A549 (cell line): ENCODE measurements at regions not wholly inside any gene's neighbourhood (a gene's known extent, or its start where the extent isn't known, plus 50 kb on each side); places are given as distances from the start of the nearest gene placed in this dataset.

Experiments
- ATAC-seq, 2 experiments: fragments of 200-7000 bp in 1 of 2; fragments of >200 bp in 1 of 2; cut with Nextera tagmentation in 1 of 2; cut with Tn5 transposase in 1 of 2; 3 replicates each; pipeline versions ENCODE4 v1.8.0 to v1.9.1; 2018 to 2020; ENCODE audit warnings: mild to moderate bottlenecking in 1 of 2, moderate library complexity in 1 of 2
- CTCF ChIA-PET: fragments of 300-600 bp; sonication (Branson Sonifier 250); formaldehyde crosslinking; extraction: SDS; loops from one replicate; lab custom pipeline; 2021; ENCODE audit warnings: antibody characterized with exemption, inconsistent platforms; lab: Yijun Ruan, JAX
- POLR2A ChIA-PET: fragments of 350-600 bp; formaldehyde crosslinking; extraction: SDS; loops from one replicate; lab custom pipeline; 2021; ENCODE audit warnings: antibody characterized with exemption, inconsistent platforms; lab: Yijun Ruan, JAX
- DNase-seq, 2 experiments: peaks; one replicate each; pipeline versions ENCODE4 v3.0.0 to v3.0.0-alpha.2; 2011 to 2016; ENCODE audit warnings: low read depth in 1 of 2, low spot score in 1 of 2
- FAIRE-seq: peaks from 2 replicates; lab custom pipeline; 2011; peaks lifted over from hg19 to GRCh38; lab: Jason Lieb, UNC
- H3K27ac ChIP-seq, 2 experiments: fragments of >200 bp; sonication (Bioruptor Twin); formaldehyde crosslinking; 3 replicates each; pipeline ENCODE4 v1.5.1; 2016 to 2017
- H3K4me1 ChIP-seq: fragments of >200 bp; sonication (Bioruptor Twin); formaldehyde crosslinking; 3 replicates; pipeline ENCODE4 v1.6.1; 2016
- H3K4me2 ChIP-seq: fragments of >200 bp; sonication (Bioruptor Twin); formaldehyde crosslinking; 3 replicates; pipeline ENCODE4 v1.6.1; 2016
- H3K4me3 ChIP-seq: fragments of >200 bp; sonication (Bioruptor Twin); formaldehyde crosslinking; 3 replicates; pipeline ENCODE4 v1.5.1; 2016
- H3K9me3 ChIP-seq: fragments of >200 bp; sonication (Bioruptor Twin); formaldehyde crosslinking; 3 replicates; pipeline ENCODE4 v1.6.1; 2016
- CBX2 ChIP-seq: fragments of 200-600 bp; sonication (generic); IDR thresholded peaks from 2 replicates; pipeline ENCODE4 v1.6.1; 2016; ENCODE audit warnings: low read depth, mild to moderate bottlenecking, borderline replicate concordance
- CEBPB ChIP-seq, 2 experiments: fragments of >200 bp in 1 of 2; sonication (Bioruptor Twin) in 1 of 2; formaldehyde crosslinking in 1 of 2; IDR thresholded peaks; 2 replicates each; pipeline ENCODE4 v1.6.1; 2012 to 2016
- CHD2 ChIP-seq: fragments of 150-350 bp; IDR thresholded peaks from 2 replicates; pipeline ENCODE4 v1.6.1; 2014; ENCODE audit warnings: low read length; ENCODE audit not compliant: partially characterized antibody
- EHF ChIP-seq: fragments of 250-450 bp; sonication (Bioruptor Pico); IDR thresholded peaks from 2 replicates; pipeline ENCODE4 v1.5.0; 2020; ENCODE audit warnings: mild to moderate bottlenecking
- EHMT2 ChIP-seq: fragments of 200-600 bp; sonication (generic); IDR thresholded peaks from 2 replicates; pipeline ENCODE4 v1.6.1; 2016; ENCODE audit warnings: antibody characterized with exemption, low read depth, mild to moderate bottlenecking, moderate library complexity
- ESRRA ChIP-seq: fragments of 150-350 bp; IDR thresholded peaks from 2 replicates; pipeline ENCODE4 v1.6.1; 2014; ENCODE audit warnings: mild to moderate bottlenecking, low read length, borderline replicate concordance
- FOSB ChIP-seq: fragments of 250-450 bp; sonication (Bioruptor Pico); IDR thresholded peaks from 2 replicates; pipeline ENCODE4 v1.5.0; 2020; ENCODE audit warnings: mild to moderate bottlenecking, moderate library complexity
- HOXA7 ChIP-seq: fragments of 250-450 bp; sonication (Bioruptor Pico); IDR thresholded peaks from 2 replicates; pipeline ENCODE4 v1.5.0; 2020; ENCODE audit warnings: mild to moderate bottlenecking, moderate library complexity
- HOXB13 ChIP-seq: fragments of 250-450 bp; sonication (Bioruptor Pico); IDR thresholded peaks from 2 replicates; pipeline ENCODE4 v1.5.0; 2020; ENCODE audit warnings: low read depth, mild to moderate bottlenecking, moderate library complexity
- JUN ChIP-seq, 2 experiments: fragments of >200 bp; sonication (Bioruptor Twin); formaldehyde crosslinking; IDR thresholded peaks; 2 replicates in 1 of 2; 3 replicates in 1 of 2; pipeline ENCODE4 v1.6.1; 2016 to 2017
- KDM1A ChIP-seq: fragments of 200-600 bp; sonication (generic); IDR thresholded peaks from 2 replicates; pipeline ENCODE4 v1.6.1; 2016; ENCODE audit warnings: low read depth, mild to moderate bottlenecking
- KDM5A ChIP-seq: fragments of 200-600 bp; sonication (generic); IDR thresholded peaks from 2 replicates; pipeline ENCODE4 v1.6.1; 2016; ENCODE audit warnings: antibody characterized with exemption, mild to moderate bottlenecking
- NPAS2 ChIP-seq: fragments of 250-450 bp; sonication (Bioruptor Pico); IDR thresholded peaks from 2 replicates; pipeline ENCODE4 v1.8.0; 2022; ENCODE audit warnings: mild to moderate bottlenecking, moderate library complexity, borderline replicate concordance
- NR3C1 ChIP-seq: fragments of >200 bp; sonication (Bioruptor Twin); formaldehyde crosslinking; IDR thresholded peaks from 3 replicates; pipeline ENCODE4 v1.6.1; 2017
- RAD21 ChIP-seq, 2 experiments: fragments of >200 bp in 1 of 2; sonication (Bioruptor Twin) in 1 of 2; formaldehyde crosslinking in 1 of 2; IDR thresholded peaks in 1 of 2; conservative IDR thresholded peaks in 1 of 2; 2 replicates in 1 of 2; 3 replicates in 1 of 2; pipeline ENCODE4 v1.6.1; 2012 to 2018; ENCODE audit warnings: inconsistent platforms in 1 of 2
- RARB ChIP-seq: fragments of 250-450 bp; sonication (Bioruptor Pico); IDR thresholded peaks from 2 replicates; pipeline ENCODE4 v1.8.0; 2021; ENCODE audit warnings: mild to moderate bottlenecking, moderate library complexity
- RNF2 ChIP-seq: fragments of 200-600 bp; sonication (generic); IDR thresholded peaks from 2 replicates; pipeline ENCODE4 v1.6.1; 2016; ENCODE audit warnings: low read depth, mild to moderate bottlenecking, antibody characterized with exemption, moderate library complexity, borderline replicate concordance
- SMC3 ChIP-seq: fragments of >200 bp; sonication (Bioruptor Twin); formaldehyde crosslinking; IDR thresholded peaks from 3 replicates; pipeline ENCODE4 v1.6.1; 2018; ENCODE audit warnings: inconsistent platforms
- TFCP2L1 ChIP-seq: fragments of 250-450 bp; sonication (Bioruptor Pico); IDR thresholded peaks from 2 replicates; pipeline ENCODE4 v1.5.0; 2021; ENCODE audit warnings: mild to moderate bottlenecking
- ZC3H11A ChIP-seq: fragments of 450-650 bp; IDR thresholded peaks from 2 replicates; pipeline ENCODE4 v1.6.1; 2014; ENCODE audit warnings: antibody characterized with exemption, mild to moderate bottlenecking
- ZSCAN20 ChIP-seq: fragments of 250-450 bp; sonication (Bioruptor Pico); IDR thresholded peaks from 2 replicates; pipeline ENCODE4 v1.8.0; 2022; ENCODE audit warnings: mild to moderate bottlenecking, moderate library complexity
- WGBS: methylation state at CpG from one replicate; pipeline ENCODE4 v1.1.6; 2017; ENCODE audit errors: missing lambda C conversion rate; 5-methylcytosine and 5-hydroxymethylcytosine counted together
- TF ChIP-seq, protein P1 (sequence below): fragments of >200 bp; sonication (Bioruptor Twin); formaldehyde crosslinking; IDR thresholded peaks from 3 replicates; pipeline ENCODE4 v1.5.1; 2016
- TF ChIP-seq, protein P2 (sequence below): fragments of 450-650 bp; IDR thresholded peaks from 2 replicates; pipeline ENCODE4 v1.6.1; 2014; ENCODE audit warnings: antibody characterized with exemption
- TF ChIP-seq, protein P3 (sequence below): fragments of 200-600 bp; sonication (generic); IDR thresholded peaks from 2 replicates; pipeline ENCODE4 v1.6.1; 2016; ENCODE audit warnings: antibody characterized with exemption, mild to moderate bottlenecking, moderate library complexity
- TF ChIP-seq, protein P4 (sequence below): IDR thresholded peaks from 2 replicates; pipeline ENCODE4 v1.6.1; 2012; ENCODE audit warnings: low read depth, borderline replicate concordance
- TF ChIP-seq, protein P5 (sequence below): fragments of 250-450 bp; sonication (Bioruptor Pico); IDR thresholded peaks from 2 replicates; pipeline ENCODE4 v1.5.0; 2021; ENCODE audit warnings: mild to moderate bottlenecking, moderate library complexity, borderline replicate concordance

- TF ChIP-seq JUN (IDR thresholded peaks at IDR 0.05) (no peak), CBX2 (no peak)
- TF ChIP-seq, protein P1, sequence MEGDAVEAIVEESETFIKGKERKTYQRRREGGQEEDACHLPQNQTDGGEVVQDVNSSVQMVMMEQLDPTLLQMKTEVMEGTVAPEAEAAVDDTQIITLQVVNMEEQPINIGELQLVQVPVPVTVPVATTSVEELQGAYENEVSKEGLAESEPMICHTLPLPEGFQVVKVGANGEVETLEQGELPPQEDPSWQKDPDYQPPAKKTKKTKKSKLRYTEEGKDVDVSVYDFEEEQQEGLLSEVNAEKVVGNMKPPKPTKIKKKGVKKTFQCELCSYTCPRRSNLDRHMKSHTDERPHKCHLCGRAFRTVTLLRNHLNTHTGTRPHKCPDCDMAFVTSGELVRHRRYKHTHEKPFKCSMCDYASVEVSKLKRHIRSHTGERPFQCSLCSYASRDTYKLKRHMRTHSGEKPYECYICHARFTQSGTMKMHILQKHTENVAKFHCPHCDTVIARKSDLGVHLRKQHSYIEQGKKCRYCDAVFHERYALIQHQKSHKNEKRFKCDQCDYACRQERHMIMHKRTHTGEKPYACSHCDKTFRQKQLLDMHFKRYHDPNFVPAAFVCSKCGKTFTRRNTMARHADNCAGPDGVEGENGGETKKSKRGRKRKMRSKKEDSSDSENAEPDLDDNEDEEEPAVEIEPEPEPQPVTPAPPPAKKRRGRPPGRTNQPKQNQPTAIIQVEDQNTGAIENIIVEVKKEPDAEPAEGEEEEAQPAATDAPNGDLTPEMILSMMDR: no peak
Observed at GRCh38 chr4:132238697-132239096, 910.4 kb upstream of the PCDH10 start (continued).

- no peak for DNase-seq
- TF ChIP-seq, protein P2, sequence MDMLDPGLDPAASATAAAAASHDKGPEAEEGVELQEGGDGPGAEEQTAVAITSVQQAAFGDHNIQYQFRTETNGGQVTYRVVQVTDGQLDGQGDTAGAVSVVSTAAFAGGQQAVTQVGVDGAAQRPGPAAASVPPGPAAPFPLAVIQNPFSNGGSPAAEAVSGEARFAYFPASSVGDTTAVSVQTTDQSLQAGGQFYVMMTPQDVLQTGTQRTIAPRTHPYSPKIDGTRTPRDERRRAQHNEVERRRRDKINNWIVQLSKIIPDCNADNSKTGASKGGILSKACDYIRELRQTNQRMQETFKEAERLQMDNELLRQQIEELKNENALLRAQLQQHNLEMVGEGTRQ: no peak
- TF ChIP-seq, protein P3, sequence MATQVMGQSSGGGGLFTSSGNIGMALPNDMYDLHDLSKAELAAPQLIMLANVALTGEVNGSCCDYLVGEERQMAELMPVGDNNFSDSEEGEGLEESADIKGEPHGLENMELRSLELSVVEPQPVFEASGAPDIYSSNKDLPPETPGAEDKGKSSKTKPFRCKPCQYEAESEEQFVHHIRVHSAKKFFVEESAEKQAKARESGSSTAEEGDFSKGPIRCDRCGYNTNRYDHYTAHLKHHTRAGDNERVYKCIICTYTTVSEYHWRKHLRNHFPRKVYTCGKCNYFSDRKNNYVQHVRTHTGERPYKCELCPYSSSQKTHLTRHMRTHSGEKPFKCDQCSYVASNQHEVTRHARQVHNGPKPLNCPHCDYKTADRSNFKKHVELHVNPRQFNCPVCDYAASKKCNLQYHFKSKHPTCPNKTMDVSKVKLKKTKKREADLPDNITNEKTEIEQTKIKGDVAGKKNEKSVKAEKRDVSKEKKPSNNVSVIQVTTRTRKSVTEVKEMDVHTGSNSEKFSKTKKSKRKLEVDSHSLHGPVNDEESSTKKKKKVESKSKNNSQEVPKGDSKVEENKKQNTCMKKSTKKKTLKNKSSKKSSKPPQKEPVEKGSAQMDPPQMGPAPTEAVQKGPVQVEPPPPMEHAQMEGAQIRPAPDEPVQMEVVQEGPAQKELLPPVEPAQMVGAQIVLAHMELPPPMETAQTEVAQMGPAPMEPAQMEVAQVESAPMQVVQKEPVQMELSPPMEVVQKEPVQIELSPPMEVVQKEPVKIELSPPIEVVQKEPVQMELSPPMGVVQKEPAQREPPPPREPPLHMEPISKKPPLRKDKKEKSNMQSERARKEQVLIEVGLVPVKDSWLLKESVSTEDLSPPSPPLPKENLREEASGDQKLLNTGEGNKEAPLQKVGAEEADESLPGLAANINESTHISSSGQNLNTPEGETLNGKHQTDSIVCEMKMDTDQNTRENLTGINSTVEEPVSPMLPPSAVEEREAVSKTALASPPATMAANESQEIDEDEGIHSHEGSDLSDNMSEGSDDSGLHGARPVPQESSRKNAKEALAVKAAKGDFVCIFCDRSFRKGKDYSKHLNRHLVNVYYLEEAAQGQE: no peak
- TF ChIP-seq SMC3 (no peak), JUN (IDR thresholded peaks at IDR 0.05) (no peak), HOXB13 (CRISPR knock-in tag) (no peak), NR3C1 (no peak), HOXA7 (CRISPR knock-in tag) (no peak), CHD2 (no peak), KDM1A (no peak), EHMT2 (no peak)
- Histone ChIP-seq H3K4me3 (no peak overlapping the region), H3K4me1 (no peaks in the 10 kb centered on the region), H3K27ac (no peak overlapping the region), H3K4me2 (no peak overlapping the region), H3K9me3 (no peaks in the 10 kb centered on the region)
- WGBS: 38% methylated on average over 4 of the region's 4 CpGs
- FAIRE-seq: no peak
- ChIA-PET CTCF (no interaction called here), POLR2A (no interaction called here)
- no peak for ATAC-seq
Observed at GRCh38 chr4:132240081-132240480, 909.0 kb upstream of the PCDH10 start.

- Histone ChIP-seq H3K4me3 (no peak overlapping the region), H3K9me3 (no peaks in the 10 kb centered on the region), H3K4me1 (no peaks in the 10 kb centered on the region), H3K27ac (no peak overlapping the region), H3K4me2 (no peak overlapping the region)
- ATAC-seq (no peak), FAIRE-seq (no peak), DNase-seq (no peak)
- TF ChIP-seq EHF (CRISPR knock-in tag) (no peak), CHD2 (no peak), ZSCAN20 (no peak), RARB (CRISPR knock-in tag) (no peak), TFCP2L1 (CRISPR knock-in tag) (no peak), FOSB (CRISPR knock-in tag) (no peak), KDM5A (no peak), ZC3H11A (no peak), JUN (IDR thresholded peaks at IDR 0.05) (no peak), NPAS2 (CRISPR knock-in tag) (no peak), RNF2 (no peak), ESRRA (no peak), NR3C1 (no peak), CBX2 (no peak), RAD21 (conservative IDR thresholded peaks at IDR 0.05 in 1 of 2, IDR thresholded peaks at IDR 0.05 in 1 of 2) (no peak), CEBPB (IDR thresholded peaks at IDR 0.05) (no peak)
- TF ChIP-seq, protein P4, sequence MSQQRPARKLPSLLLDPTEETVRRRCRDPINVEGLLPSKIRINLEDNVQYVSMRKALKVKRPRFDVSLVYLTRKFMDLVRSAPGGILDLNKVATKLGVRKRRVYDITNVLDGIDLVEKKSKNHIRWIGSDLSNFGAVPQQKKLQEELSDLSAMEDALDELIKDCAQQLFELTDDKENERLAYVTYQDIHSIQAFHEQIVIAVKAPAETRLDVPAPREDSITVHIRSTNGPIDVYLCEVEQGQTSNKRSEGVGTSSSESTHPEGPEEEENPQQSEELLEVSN: no peak
- TF ChIP-seq, protein P2: no peak
- TF ChIP-seq, protein P5, sequence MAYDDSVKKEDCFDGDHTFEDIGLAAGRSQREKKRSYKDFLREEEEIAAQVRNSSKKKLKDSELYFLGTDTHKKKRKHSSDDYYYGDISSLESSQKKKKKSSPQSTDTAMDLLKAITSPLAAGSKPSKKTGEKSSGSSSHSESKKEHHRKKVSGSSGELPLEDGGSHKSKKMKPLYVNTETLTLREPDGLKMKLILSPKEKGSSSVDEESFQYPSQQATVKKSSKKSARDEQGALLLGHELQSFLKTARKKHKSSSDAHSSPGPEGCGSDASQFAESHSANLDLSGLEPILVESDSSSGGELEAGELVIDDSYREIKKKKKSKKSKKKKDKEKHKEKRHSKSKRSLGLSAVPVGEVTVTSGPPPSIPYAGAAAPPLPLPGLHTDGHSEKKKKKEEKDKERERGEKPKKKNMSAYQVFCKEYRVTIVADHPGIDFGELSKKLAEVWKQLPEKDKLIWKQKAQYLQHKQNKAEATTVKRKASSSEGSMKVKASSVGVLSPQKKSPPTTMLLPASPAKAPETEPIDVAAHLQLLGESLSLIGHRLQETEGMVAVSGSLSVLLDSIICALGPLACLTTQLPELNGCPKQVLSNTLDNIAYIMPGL: no peak
- CTCF ChIA-PET: interaction anchor here (1.3 kb wide), 1 partner anchor 15 kb away, joined by 3 read pairs; no protein-coding TSS in a partner anchor
- POLR2A ChIA-PET: no interaction called here
- 27% methylated on average over 3 of the region's 3 CpGs for WGBS
Observed at GRCh38 chr4:132245319-132245718, 903.8 kb upstream of the PCDH10 start.
